Breast epithelium (tissue), 4 donors: ENCODE measurements at regions not wholly inside any gene's neighbourhood (a gene's known extent, or its start where the extent isn't known, plus 50 kb on each side); places are given as distances from the start of the nearest gene placed in this dataset.

Source experiments
- DNase-seq, 2 donors: peaks; one replicate each; pipeline ENCODE4 v3.0.0-alpha.2; 2019; ENCODE audit warnings: low spot score in 2 of 2
- H3K27ac ChIP-seq, 2 donors: fragments of 200-600 bp; sonication (generic) in 1 of 2; one replicate each; pipeline ENCODE4 v1.5.1; 2016 to 2019; ENCODE audit warnings: mild to moderate bottlenecking in 1 of 2
- H3K27me3 ChIP-seq, 2 donors: fragments of 200-600 bp; sonication (generic) in 1 of 2; one replicate each; pipeline versions ENCODE4 v1.5.1 to v1.6.0; 2017 to 2019; ENCODE audit warnings: control low read depth in 1 of 2, mild to moderate bottlenecking in 1 of 2
- H3K36me3 ChIP-seq: fragments of 200-600 bp; one replicate; pipeline ENCODE4 v1.5.1; 2019
- H3K4me1 ChIP-seq, 2 donors: fragments of 200-600 bp; sonication (generic); one replicate each; pipeline ENCODE4 v1.5.1; 2016 to 2019; ENCODE audit warnings: control low read depth in 1 of 2
- H3K4me3 ChIP-seq, 3 donors: fragments of 200-600 bp; sonication (generic); 1 replicate in 2 of 3; 2 replicates in 1 of 3; pipeline ENCODE4 v1.5.1; 2016 to 2019; ENCODE audit warnings: mild to moderate bottlenecking in 3 of 3, moderate library complexity in 2 of 3
- H3K9me3 ChIP-seq, 2 donors: fragments of 200-600 bp; sonication (generic) in 1 of 2; one replicate each; pipeline ENCODE4 v1.5.1; 2016 to 2019; ENCODE audit warnings: control low read depth in 1 of 2
- POLR2A ChIP-seq: fragments of 450-650 bp; IDR thresholded peaks from one replicate; pipeline ENCODE4 v1.6.1; 2016; ENCODE audit warnings: antibody characterized with exemption, mild to moderate bottlenecking, moderate library complexity
- POLR2AphosphoS5 ChIP-seq, 3 donors: sonication (generic); formaldehyde crosslinking; IDR thresholded peaks; one replicate each; pipeline ENCODE4 v1.6.1; 2017; ENCODE audit warnings: antibody characterized with exemption in 3 of 3
- intact Hi-C: fragments of 100-400 bp; cut with DNase I; formaldehyde crosslinking; loops from one replicate; pipeline ENCODE4 v1.15.1; 2023; ENCODE audit warnings: low total_unique reads
- TF ChIP-seq, protein P1 (sequence below), 3 donors: fragments of 450-650 bp; IDR thresholded peaks; one replicate each; pipeline ENCODE4 v1.5.1; 2016 to 2017; ENCODE audit warnings: antibody characterized with exemption in 3 of 3, mild to moderate bottlenecking in 3 of 3, moderate library complexity in 3 of 3

GRCh38 chr6:9205645-9206044, 770.3 kb upstream of the SLC35B3 start:
- Histone ChIP-seq H3K4me1 (no peaks in the 10 kb centered on the region), H3K9me3 (no peaks in the 10 kb centered on the region), H3K4me3 (no peak overlapping the region), H3K27ac (no peak overlapping the region), H3K36me3 (no peaks in the 10 kb centered on the region), H3K27me3 (no peaks in the 10 kb centered on the region)
- intact Hi-C loops: loop anchor here (10.0 kb wide), 1 partner anchor 1441 kb away; no protein-coding TSS in a partner anchor
- no peak for DNase-seq
- TF ChIP-seq POLR2AphosphoS5 (IDR thresholded peaks at IDR 0.05): no peak
- TF ChIP-seq, protein P1, sequence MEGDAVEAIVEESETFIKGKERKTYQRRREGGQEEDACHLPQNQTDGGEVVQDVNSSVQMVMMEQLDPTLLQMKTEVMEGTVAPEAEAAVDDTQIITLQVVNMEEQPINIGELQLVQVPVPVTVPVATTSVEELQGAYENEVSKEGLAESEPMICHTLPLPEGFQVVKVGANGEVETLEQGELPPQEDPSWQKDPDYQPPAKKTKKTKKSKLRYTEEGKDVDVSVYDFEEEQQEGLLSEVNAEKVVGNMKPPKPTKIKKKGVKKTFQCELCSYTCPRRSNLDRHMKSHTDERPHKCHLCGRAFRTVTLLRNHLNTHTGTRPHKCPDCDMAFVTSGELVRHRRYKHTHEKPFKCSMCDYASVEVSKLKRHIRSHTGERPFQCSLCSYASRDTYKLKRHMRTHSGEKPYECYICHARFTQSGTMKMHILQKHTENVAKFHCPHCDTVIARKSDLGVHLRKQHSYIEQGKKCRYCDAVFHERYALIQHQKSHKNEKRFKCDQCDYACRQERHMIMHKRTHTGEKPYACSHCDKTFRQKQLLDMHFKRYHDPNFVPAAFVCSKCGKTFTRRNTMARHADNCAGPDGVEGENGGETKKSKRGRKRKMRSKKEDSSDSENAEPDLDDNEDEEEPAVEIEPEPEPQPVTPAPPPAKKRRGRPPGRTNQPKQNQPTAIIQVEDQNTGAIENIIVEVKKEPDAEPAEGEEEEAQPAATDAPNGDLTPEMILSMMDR (IDR thresholded peaks at IDR 0.05): no peak
- TF ChIP-seq POLR2A: no peak

- TF ChIP-seq POLR2AphosphoS5 (IDR thresholded peaks at IDR 0.05) (no peak), POLR2A (no peak)
- TF ChIP-seq, protein P1 (IDR thresholded peaks at IDR 0.05): no peak
- no peaks in the 10 kb centered on the region for H3K36me3 ChIP-seq
- H3K27me3 ChIP-seq: no peaks in the 10 kb centered on the region
- intact Hi-C loops: loop anchor here (10.0 kb wide), 1 partner anchor 1439 kb away; no protein-coding TSS in a partner anchor
- no peaks in the 10 kb centered on the region for H3K4me1 ChIP-seq
- H3K27ac ChIP-seq: no peak overlapping the region
- H3K4me3 ChIP-seq: no peak overlapping the region
- peak in 1 of 2 donors; percentile 28 for DNase-seq
- H3K9me3 ChIP-seq: no peaks in the 10 kb centered on the region
Measured at GRCh38 chr6:9204171-9204570, 768.8 kb upstream of the SLC35B3 start.

GRCh38 chr6:9200712-9201111, 765.4 kb upstream of the SLC35B3 start:
- no peak overlapping the region for H3K27ac ChIP-seq
- intact Hi-C loops: loop anchor here (10.0 kb wide), 1 partner anchor 1436 kb away; no protein-coding TSS in a partner anchor
- TF ChIP-seq POLR2AphosphoS5 (IDR thresholded peaks at IDR 0.05) (no peak), POLR2A (no peak)
- TF ChIP-seq, protein P1 (IDR thresholded peaks at IDR 0.05): no peak
- DNase-seq: no peak
- no peaks in the 10 kb centered on the region for H3K27me3 ChIP-seq
- H3K36me3 ChIP-seq: no peaks in the 10 kb centered on the region
- no peak overlapping the region for H3K4me3 ChIP-seq
- H3K9me3 ChIP-seq: no peaks in the 10 kb centered on the region
- no peaks in the 10 kb centered on the region for H3K4me1 ChIP-seq

GRCh38 chr6:9197726-9198125, 762.4 kb upstream of the SLC35B3 start:
- H3K27me3 ChIP-seq: no peaks in the 10 kb centered on the region
- H3K36me3 ChIP-seq: no peaks in the 10 kb centered on the region
- no peak overlapping the region for H3K4me3 ChIP-seq
- intact Hi-C loops: no loop called here
- no peak for DNase-seq
- H3K4me1 ChIP-seq: no peaks in the 10 kb centered on the region
- TF ChIP-seq, protein P1 (IDR thresholded peaks at IDR 0.05): no peak
- TF ChIP-seq POLR2A (no peak), POLR2AphosphoS5 (IDR thresholded peaks at IDR 0.05) (no peak)
- no peak overlapping the region for H3K27ac ChIP-seq
- H3K9me3 ChIP-seq: no peaks in the 10 kb centered on the region

DNA sequence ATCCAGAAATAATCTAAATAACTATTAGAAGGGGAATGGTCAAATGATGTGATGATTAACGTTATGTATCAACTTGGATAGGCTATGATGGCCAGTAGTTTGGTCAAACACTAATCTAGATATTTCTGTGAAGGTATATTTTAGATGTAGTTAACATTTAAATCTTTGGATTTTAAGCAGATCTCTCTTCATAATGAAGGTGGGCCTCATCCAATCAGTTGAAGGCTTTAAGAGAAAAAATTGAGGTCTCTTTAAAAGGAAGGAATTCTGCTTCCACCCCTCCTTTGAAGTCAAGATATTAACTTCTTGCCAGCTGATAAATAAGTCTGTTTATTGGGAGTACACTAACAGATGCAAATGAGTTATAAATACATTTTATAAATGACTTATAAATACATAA, 760.0 kb upstream of the SLC35B3 start:
- H3K4me1 ChIP-seq: no peaks in the 10 kb centered on the region
- H3K4me3 ChIP-seq: no peak overlapping the region
- intact Hi-C loops: no loop called here

More for the DNA sequence above, 760.0 kb upstream of the SLC35B3 start:
- Histone ChIP-seq H3K9me3 (no peaks in the 10 kb centered on the region), H3K27me3 (no peaks in the 10 kb centered on the region), H3K36me3 (no peaks in the 10 kb centered on the region), H3K27ac (no peak overlapping the region)
- TF ChIP-seq POLR2AphosphoS5 (IDR thresholded peaks at IDR 0.05): no peak
- TF ChIP-seq, protein P1 (IDR thresholded peaks at IDR 0.05): no peak
- TF ChIP-seq POLR2A: no peak
- DNase-seq: no peak
